ENCODE measurements at regions not wholly inside any gene's neighbourhood (a gene's known extent, or its start where the extent isn't known, plus 50 kb on each side); places are given as distances from the start of the nearest gene placed in this dataset.
"Not testable (repeated sequence)": the region's sequence is repeated elsewhere in the genome, so short reads cannot be mapped to it uniquely, and the experiment has no call there.

- H3K36me3 Mint-ChIP-seq (ENCODE audit: low read depth): no peaks in the 10 kb centered on the region
- H3K27me3 Mint-ChIP-seq: no peaks in the 10 kb centered on the region
- ATAC-seq (no peak), DNase-seq (no peak)
- H3K4me1 Mint-ChIP-seq: no peaks in the 10 kb centered on the region
- peaks cover 3% of the 10 kb centered on the region for H3K9me3 ChIP-seq (ENCODE audit: control insufficient read depth, low read length, poor library complexity, severe bottlenecking)
- H3K4me3 Mint-ChIP-seq: no peak overlapping the region
- no peak overlapping the region for H3K27ac Mint-ChIP-seq
These were observed 188.3 kb downstream of the ETAA1 start for GRCh38 chr2:67585400-67585799.

- H3K9me3 ChIP-seq (ENCODE audit: control insufficient read depth, low read length, poor library complexity, severe bottlenecking); ATAC-seq; H3K27ac Mint-ChIP-seq: not testable (repeated sequence)
These were observed 192.0 kb downstream of the ETAA1 start for GRCh38 chr2:67589121-67589520.

GRCh38 chr2:67594522-67594921 lies 197.4 kb downstream of the ETAA1 start:
- not testable (repeated sequence) for H3K4me1 Mint-ChIP-seq; H3K27me3 Mint-ChIP-seq; ATAC-seq; DNase-seq; H3K36me3 Mint-ChIP-seq (ENCODE audit: low read depth); H3K27ac Mint-ChIP-seq; H3K9me3 ChIP-seq (ENCODE audit: control insufficient read depth, low read length, poor library complexity, severe bottlenecking); H3K4me3 Mint-ChIP-seq

More at GRCh38 chr2:67589121-67589520, 192.0 kb downstream of the ETAA1 start:
- not testable (repeated sequence) for H3K4me3 Mint-ChIP-seq; H3K4me1 Mint-ChIP-seq; H3K27me3 Mint-ChIP-seq; H3K36me3 Mint-ChIP-seq (ENCODE audit: low read depth); DNase-seq

GRCh38 chr2:67596871-67597270 lies 199.7 kb downstream of the ETAA1 start:
- Mint-ChIP-seq H3K27me3 (peaks cover 4% of the 10 kb centered on the region), H3K4me3 (no peak overlapping the region), H3K36me3 (ENCODE audit: low read depth) (no peaks in the 10 kb centered on the region), H3K4me1 (no peaks in the 10 kb centered on the region), H3K27ac (no peak overlapping the region)
- no peaks in the 10 kb centered on the region for H3K9me3 ChIP-seq (ENCODE audit: control insufficient read depth, low read length, poor library complexity, severe bottlenecking)
- ATAC-seq (no peak), DNase-seq (no peak)

- no peak for ATAC-seq
- no peak for DNase-seq
- Mint-ChIP-seq H3K27ac (no peak overlapping the region), H3K4me3 (no peak overlapping the region), H3K27me3 (peaks cover 4% of the 10 kb centered on the region), H3K36me3 (ENCODE audit: low read depth) (no peaks in the 10 kb centered on the region), H3K4me1 (no peaks in the 10 kb centered on the region)
- no peaks in the 10 kb centered on the region for H3K9me3 ChIP-seq (ENCODE audit: control insufficient read depth, low read length, poor library complexity, severe bottlenecking)
These were observed 202.4 kb downstream of the ETAA1 start for GRCh38 chr2:67599561-67599960.

DNA sequence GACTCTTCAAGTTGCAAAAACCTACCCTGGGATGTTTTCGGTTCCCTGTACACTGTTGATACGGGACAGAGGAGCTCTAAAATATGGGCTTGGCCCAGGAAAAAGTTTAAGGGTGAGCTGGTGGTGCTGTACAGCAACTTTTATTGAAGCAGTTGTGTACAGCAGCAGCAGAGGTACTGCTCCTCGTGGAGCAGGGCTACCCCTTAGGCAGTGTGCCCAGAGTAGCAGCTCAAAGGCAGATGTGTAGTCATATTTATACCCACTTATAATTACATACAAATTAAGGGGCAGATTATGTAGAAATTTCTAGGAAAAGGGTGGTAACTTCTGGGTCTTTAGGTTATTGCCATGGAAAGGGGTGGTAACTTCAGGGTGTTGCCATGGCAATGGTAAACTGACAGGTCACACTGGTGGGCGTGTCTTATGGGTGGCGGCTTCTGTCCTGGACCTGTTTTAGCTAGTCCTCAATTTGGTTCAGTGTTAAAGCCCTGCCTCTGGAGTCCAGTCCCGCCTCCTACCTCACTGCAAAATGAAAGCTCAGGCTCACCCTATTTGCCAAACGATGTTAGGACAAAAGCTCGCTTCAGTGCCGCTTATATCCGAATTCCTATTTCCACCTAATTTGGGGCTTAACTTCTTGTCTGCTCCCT lies 203.2 kb downstream of the ETAA1 start:
- Mint-ChIP-seq H3K27me3 (peaks cover 4% of the 10 kb centered on the region), H3K27ac (no peak overlapping the region), H3K4me3 (no peak overlapping the region), H3K4me1 (no peaks in the 10 kb centered on the region), H3K36me3 (ENCODE audit: low read depth) (no peaks in the 10 kb centered on the region)
- no peak for ATAC-seq
- no peak for DNase-seq
- no peaks in the 10 kb centered on the region for H3K9me3 ChIP-seq (ENCODE audit: control insufficient read depth, low read length, poor library complexity, severe bottlenecking)

DNA sequence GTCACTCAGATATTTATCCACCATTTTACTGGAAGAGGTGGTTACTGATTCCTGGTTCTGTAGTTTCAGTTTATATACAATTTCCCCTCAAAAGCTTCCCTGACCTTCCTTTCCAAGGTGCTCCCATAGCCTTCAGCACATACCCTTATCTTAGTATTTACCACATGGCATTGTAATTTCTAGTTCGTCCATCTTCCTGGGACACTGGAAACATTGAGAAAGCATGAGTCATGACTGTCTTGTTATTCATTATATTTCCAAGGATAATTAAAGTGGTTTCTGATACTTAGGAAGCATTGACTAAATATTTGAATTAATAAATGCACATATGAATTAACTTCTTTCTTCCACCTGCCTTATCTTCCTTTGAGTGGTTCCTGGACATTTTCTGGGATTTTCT lies 203.8 kb downstream of the ETAA1 start:
- H3K27ac Mint-ChIP-seq: no peak overlapping the region
- peaks cover 4% of the 10 kb centered on the region for H3K27me3 Mint-ChIP-seq
- no peaks in the 10 kb centered on the region for H3K36me3 Mint-ChIP-seq (ENCODE audit: low read depth)
- no peaks in the 10 kb centered on the region for H3K4me1 Mint-ChIP-seq
- no peak overlapping the region for H3K4me3 Mint-ChIP-seq
- no peaks in the 10 kb centered on the region for H3K9me3 ChIP-seq (ENCODE audit: control insufficient read depth, low read length, poor library complexity, severe bottlenecking)
- no peak for DNase-seq
- no peak for ATAC-seq

GRCh38 chr2:67604360-67604759 lies 207.2 kb downstream of the ETAA1 start:
- Mint-ChIP-seq H3K27me3 (peaks cover 4% of the 10 kb centered on the region), H3K36me3 (ENCODE audit: low read depth) (no peaks in the 10 kb centered on the region), H3K27ac (no peak overlapping the region), H3K4me3 (no peak overlapping the region), H3K4me1 (no peaks in the 10 kb centered on the region)
- ATAC-seq (no peak), DNase-seq (no peak)
- H3K9me3 ChIP-seq (ENCODE audit: control insufficient read depth, low read length, poor library complexity, severe bottlenecking): no peaks in the 10 kb centered on the region

DNA sequence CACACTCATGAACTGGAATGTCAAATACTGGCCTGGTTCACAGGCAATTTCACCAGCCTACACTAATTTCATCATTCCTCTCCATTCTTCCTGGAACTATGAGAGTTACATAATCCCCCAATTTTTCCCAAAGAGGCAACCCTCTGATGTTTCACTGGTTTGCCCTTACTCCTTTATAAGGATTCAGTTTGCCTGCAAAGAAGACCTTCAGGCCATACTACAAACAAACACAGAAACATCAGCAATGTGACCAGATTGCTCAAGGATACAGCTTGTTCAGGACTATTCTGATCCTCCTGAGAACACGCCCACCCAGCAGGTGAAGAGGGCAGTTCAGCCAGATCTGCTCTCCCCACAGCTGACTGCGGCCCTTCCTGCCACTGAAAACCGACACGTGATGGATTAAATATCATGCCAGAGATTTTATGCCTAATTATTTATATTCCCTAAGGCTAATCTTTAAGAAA lies 215.5 kb downstream of the ETAA1 start:
- Mint-ChIP-seq H3K36me3 (ENCODE audit: low read depth) (no peaks in the 10 kb centered on the region), H3K27ac (no peak overlapping the region), H3K4me3 (no peak overlapping the region), H3K27me3 (no peaks in the 10 kb centered on the region), H3K4me1 (no peaks in the 10 kb centered on the region)
- DNase-seq (no peak), ATAC-seq (no peak)
- H3K9me3 ChIP-seq (ENCODE audit: control insufficient read depth, low read length, poor library complexity, severe bottlenecking): no peaks in the 10 kb centered on the region

DNA sequence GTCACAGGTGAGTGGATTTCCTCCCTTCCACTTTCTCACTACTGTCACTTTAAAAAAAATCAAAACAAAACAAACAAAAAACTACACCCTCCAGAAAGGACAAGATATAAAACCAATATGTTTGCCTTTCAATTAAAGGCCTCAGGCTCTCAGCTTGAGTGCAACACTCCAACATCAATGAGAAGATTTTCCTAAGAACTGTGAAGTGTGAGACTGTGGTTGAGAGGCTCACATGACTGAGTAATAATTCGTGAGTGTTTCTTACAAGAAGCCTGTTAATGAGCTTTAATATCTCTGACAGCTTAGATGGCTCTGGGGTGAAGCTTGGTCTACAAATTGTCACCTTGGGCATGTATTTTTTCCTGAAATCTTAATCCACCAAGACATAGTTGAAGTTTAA lies 216.1 kb downstream of the ETAA1 start:
- H3K9me3 ChIP-seq (ENCODE audit: control insufficient read depth, low read length, poor library complexity, severe bottlenecking): no peaks in the 10 kb centered on the region
- DNase-seq (no peak), ATAC-seq (no peak)
- Mint-ChIP-seq H3K27me3 (no peaks in the 10 kb centered on the region), H3K4me1 (no peaks in the 10 kb centered on the region), H3K4me3 (no peak overlapping the region), H3K27ac (no peak overlapping the region), H3K36me3 (ENCODE audit: low read depth) (no peaks in the 10 kb centered on the region)

DNA sequence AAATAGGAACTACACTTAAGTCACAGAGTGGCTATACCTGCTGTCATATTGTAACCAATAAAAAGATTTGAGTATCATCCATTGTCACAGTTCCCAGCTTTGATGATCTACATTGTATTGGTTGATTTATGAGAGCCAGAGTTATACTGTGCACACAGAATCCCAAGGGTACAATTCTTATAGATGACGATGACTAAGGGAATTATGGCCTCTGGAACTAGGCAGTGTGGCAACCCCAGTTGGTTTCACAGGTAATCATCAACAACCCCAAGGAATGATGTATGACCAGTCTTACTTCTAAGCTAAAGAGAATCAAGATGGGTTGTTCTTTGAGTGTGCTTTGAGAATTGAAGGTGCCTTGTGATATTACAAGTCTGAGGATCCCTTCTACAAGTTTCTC lies 217.3 kb downstream of the ETAA1 start:
- ATAC-seq (no peak), DNase-seq (no peak)
- H3K9me3 ChIP-seq (ENCODE audit: control insufficient read depth, low read length, poor library complexity, severe bottlenecking): no peaks in the 10 kb centered on the region
- Mint-ChIP-seq H3K36me3 (ENCODE audit: low read depth) (no peaks in the 10 kb centered on the region), H3K4me1 (no peaks in the 10 kb centered on the region), H3K27me3 (no peaks in the 10 kb centered on the region), H3K4me3 (no peak overlapping the region), H3K27ac (no peak overlapping the region)

GRCh38 chr2:67616749-67617148 lies 219.6 kb downstream of the ETAA1 start:
- Mint-ChIP-seq H3K4me1 (no peaks in the 10 kb centered on the region), H3K4me3 (no peak overlapping the region), H3K36me3 (ENCODE audit: low read depth) (no peaks in the 10 kb centered on the region), H3K27ac (no peak overlapping the region), H3K27me3 (no peaks in the 10 kb centered on the region)
- DNase-seq (no peak), ATAC-seq (no peak)
- H3K9me3 ChIP-seq (ENCODE audit: control insufficient read depth, low read length, poor library complexity, severe bottlenecking): no peaks in the 10 kb centered on the region

DNA sequence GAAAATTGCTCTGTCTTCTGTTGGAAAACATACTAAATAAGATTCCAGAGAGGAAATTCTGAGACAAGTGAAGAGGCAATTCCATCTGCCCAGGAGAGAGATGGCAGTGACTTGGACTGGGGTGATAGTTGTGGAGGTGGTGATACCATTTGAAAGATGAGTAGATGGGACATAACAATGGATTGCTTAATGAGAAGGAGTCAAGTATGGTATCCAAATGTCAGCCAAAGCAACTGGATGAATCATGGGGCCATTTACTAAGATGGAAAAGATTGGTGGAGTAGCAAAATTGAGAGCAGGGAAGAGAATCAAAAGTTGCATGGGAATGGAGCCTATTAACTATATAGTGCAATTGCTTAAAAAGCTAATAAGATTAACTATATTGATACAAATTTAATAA lies 222.1 kb downstream of the ETAA1 start:
- DNase-seq: no peak
- H3K4me1 Mint-ChIP-seq: no peaks in the 10 kb centered on the region
- no peaks in the 10 kb centered on the region for H3K27me3 Mint-ChIP-seq
- no peak overlapping the region for H3K27ac Mint-ChIP-seq
- H3K9me3 ChIP-seq (ENCODE audit: control insufficient read depth, low read length, poor library complexity, severe bottlenecking): no peaks in the 10 kb centered on the region
- no peak for ATAC-seq
- H3K4me3 Mint-ChIP-seq: no peak overlapping the region
- H3K36me3 Mint-ChIP-seq (ENCODE audit: low read depth): no peaks in the 10 kb centered on the region

DNA sequence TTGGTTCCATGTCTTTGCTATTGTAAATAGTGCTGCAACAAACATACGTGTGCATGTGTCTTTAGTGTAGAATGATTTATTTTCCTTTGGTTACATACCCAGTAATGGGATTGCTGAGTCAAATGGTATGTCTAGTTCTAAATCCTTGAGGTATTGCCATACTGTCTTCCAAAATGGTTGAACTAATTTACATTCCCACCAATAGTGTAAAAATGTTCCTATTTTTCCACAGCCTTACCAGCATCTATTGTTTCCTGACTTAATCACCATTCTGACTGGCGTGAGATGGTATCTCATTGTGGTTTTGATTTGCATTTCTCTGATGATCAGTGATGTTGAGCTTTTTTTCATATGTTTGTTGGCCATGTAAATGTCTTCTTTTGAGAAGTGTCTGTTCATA lies 226.6 kb downstream of the ETAA1 start:
- not testable (repeated sequence) for ATAC-seq; H3K4me1 Mint-ChIP-seq; H3K9me3 ChIP-seq (ENCODE audit: control insufficient read depth, low read length, poor library complexity, severe bottlenecking); H3K27me3 Mint-ChIP-seq; H3K4me3 Mint-ChIP-seq; H3K36me3 Mint-ChIP-seq (ENCODE audit: low read depth); H3K27ac Mint-ChIP-seq; DNase-seq

Data from T-helper 17 cell (primary cell).